ENCODE measurements at regions not wholly inside any gene's neighbourhood (a gene's known extent, or its start where the extent isn't known, plus 50 kb on each side); places are given as distances from the start of the nearest gene placed in this dataset.
"Not testable (repeated sequence)": the region's sequence is repeated elsewhere in the genome, so short reads cannot be mapped to it uniquely, and the experiment has no call there.

DNA sequence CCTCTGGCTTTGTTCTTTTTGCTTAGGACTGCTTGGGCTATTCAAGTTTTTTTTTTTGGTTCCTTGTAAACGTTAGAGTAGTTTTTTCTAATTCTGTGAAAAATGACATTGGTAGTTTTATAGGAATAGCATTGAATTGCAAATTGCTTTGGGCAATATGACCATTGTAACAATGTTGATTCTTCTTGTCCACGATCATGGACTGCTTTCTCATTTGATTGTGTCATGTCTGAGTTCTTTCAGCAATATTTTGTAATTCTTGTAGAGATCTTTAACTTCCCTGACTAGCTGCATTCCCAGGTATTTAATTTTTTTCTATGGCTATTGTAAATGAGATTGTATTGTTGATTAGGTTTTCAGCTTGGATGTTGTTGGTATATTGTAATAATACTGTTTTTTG, 286.2 kb upstream of the C1QTNF3 start:
- not testable (repeated sequence) for DNase-seq

DNA sequence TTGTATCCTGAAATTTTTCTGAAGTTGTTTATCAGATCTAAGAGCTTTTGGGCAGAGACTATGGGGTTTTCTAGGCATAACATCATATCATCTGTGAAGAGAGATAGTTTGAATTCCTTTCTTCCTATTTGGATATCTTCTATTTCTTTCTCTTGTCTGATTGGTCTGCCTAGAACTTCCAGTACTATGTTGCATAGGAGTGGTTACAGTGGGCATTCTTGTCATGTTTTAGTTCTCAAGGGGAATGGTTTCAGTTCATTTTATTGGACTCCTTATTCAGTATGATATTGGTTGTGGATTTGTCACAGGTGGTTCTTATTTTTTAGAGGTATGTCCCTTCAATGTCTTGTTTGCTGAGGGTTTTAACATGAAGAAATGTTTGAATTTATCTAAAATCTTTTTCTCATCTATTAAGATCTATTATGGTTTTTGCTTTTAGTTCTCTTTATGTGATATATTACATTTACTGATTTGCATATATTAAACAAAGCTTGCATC, 286.6 kb upstream of the C1QTNF3 start:
- DNase-seq = not testable (repeated sequence)

DNA sequence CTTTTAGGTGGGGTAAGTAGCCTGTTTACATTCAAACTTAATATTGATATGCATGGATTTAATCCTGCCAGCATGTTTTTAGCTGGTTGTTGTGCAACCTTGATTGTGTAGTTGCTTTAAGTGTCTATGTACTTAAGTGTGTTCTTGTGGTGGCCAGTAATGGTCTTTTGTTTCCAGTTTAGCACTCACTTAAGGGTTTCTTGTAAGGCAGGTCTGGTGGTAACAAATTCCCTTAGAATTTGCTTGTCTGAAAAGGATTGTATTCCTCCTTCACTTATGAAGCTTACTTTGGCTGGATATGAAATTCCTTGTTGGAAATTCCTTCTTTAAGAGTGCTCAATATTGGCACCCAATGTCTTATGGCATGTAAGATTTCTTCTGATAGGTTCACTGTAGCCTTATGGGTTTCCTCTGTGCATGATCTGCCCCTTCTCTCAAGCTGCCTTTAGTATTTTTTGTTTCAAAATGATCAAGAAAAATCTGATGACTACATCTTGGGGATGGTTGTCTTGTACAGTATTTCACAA, 289.0 kb upstream of the C1QTNF3 start:
- DNase-seq = not testable (repeated sequence)

DNA sequence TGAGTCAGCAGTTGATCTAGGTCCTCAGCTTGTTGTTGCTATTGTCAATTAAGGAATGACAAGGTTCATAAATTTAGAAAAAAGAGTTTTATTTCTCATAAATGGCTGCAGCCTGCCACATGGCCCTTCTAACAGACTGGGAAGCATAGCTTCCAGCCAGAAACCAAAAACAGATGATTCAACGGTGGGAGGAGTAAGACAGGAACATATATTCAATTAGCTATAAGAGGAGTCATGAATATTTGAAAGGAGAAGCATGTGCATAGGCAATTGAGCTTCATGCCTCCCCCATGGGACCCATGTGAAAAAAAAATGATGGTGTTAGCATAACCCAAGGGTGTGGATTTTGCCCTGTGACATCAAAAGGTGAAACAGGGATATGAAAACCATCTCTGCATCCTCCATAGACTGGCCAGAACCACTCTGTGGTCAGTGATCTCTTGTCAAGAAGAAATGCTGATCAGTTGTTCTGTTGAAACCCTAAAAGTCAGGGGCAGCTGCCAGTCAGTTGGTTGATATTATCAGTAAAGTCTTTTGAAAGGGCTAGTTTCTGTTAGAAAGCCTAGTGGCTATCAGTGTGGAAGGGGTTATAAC, 296.5 kb upstream of the C1QTNF3 start:
- not testable (repeated sequence) for DNase-seq

DNA sequence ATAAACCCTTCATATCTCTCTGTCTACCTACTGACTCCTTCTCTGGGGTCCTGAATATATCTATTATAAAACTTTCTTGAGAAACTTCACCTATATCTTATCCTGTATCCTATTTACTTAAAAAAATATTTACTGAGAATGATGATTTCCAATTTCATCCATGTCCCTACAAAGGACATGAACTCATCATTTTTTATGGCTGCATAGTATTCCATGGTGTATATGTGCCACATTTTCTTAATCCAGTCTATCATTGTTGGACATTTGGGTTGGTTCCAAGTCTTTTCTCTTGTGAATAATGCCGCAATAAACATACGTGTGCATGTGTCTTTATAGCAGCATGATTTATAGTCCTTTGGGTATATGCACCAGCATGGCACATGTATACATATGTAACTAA, 301.7 kb upstream of the RAI14 start:
- not testable (repeated sequence) for DNase-seq

DNA sequence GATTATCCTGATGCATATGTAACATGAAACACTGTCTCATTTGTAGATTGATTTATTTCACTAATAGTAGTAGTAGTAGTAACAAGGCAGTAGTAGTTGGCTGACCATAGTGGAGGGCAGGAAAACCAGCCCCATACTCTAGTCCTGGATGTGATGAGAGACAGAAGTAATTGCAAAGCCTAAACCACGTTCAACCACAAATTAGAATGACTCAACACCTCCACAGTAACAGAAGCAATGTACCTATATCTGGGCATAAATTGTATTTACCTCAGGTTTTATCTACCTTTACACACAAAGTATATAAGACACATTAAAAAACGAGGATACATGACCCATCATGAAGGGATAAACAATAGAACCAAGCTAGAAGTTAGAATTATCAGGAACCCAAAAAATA, 284.7 kb upstream of the RAI14 start:
- DNase-seq = not testable (repeated sequence)

DNA sequence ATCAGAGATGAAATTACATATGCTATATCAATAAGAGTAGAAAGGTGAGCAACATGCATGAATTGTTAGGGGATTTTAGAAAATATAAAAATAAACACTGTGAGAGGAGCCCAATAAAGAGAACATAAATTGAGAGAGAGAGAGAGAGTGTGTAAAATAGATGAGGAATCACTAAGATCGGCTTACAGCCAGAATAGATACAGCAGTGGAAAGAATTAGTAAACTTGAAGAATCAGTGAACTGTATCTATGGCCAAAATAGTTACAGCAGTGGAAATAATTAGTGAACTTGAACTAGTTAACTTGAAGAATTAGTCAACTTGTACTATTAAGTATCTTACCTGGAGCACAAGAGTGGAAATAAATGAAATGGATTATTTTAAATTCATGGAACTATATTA, 284.3 kb upstream of the RAI14 start:
- not testable (repeated sequence) for DNase-seq

DNA sequence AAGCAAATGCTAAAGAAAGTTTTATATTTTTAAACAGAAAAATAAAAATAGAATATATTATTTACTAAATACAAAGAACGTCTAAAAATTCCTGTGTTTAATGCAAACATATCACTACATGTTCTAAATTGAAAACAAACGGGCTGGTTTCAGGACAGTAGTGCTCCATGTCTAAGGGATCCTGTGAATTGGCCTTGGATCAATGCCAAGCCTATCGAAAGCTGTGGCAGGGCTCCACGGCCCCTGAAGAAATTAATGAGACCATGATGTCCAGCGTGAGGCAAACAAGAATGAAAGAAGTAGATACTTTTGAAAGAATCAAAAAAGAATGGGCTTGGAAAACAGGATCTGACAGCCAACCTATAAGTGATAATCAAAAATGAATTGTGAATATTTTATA, 283.4 kb upstream of the RAI14 start:
- not testable (repeated sequence) for DNase-seq

DNA sequence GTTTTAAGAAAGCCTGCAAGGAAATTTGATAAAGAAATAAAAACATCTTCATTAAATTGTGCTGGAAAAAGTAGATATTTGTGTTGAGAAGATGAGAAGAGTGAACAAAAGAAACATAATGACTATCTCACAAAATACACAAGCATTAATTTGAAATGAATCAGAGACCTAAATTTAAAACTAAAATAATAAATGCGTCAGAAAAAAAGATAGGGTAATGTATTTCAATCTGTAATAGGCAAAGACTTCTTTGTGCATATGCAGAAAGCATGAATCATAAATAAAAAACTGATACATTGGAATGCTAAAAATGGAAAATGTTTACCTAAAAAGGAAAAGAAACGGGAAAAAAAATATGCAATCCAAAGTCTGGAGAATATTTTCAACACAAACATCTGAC, 278.5 kb upstream of the RAI14 start:
- DNase-seq = not testable (repeated sequence)

DNA sequence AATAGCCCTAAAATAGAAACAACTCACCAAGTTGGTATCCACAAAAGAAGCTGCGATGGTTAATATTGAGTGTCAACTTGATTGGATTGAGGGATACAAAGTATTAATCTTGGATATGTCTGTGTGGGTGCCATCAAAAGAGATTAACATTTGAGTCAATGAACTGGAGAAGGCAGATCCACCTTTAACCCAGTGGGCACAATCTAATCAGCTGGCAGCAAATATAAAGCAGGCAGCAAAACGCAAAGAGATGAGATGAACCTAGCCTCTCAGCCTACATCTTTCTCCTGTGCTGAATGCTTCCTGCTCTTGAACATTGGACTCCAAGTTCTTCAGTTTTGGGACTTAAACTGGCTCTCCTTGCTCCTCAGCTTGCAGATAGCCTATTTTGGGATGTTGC, 277.6 kb upstream of the RAI14 start:
- not testable (repeated sequence) for DNase-seq

DNA sequence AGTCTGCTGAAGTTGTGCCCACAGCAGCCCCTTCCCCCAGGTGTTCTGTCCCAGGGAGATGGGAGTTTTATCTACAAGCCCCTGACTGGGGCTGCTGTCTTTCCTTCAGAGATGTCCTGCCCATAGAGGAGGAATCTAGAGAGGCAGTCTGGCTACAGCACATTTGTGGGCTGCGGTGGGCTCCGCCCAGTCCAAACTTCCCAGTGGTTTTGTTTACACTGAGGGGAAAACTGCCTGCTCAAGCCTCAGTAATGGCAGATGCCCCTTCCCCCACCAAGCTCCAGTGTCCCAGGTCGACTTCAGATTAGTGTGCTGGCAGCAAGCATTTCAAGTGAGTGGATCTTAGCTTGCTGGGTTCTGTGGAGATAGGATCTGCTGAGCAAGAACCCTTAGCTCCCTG, 267.4 kb upstream of the RAI14 start:
- not testable (repeated sequence) for DNase-seq

DNA sequence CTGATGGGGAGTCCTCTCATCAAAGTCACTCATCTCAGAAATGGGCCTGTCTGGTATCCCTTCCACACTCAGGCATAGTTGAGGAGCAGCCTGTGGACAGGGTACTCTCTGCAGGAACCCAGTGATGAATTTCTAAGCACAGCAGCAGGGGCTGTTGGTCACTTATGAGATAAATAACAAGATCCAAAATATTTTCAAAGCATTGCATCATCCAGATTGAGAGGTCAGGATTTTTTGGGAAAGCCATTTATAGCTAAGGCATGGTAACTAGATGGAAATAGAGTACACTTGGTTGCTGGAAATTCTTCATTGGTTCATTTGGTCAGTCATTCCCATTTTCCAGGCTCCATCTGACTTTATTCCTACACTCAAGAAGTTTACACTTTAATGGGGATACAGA, 246.8 kb upstream of the RAI14 start:
- no peak for DNase-seq

DNA sequence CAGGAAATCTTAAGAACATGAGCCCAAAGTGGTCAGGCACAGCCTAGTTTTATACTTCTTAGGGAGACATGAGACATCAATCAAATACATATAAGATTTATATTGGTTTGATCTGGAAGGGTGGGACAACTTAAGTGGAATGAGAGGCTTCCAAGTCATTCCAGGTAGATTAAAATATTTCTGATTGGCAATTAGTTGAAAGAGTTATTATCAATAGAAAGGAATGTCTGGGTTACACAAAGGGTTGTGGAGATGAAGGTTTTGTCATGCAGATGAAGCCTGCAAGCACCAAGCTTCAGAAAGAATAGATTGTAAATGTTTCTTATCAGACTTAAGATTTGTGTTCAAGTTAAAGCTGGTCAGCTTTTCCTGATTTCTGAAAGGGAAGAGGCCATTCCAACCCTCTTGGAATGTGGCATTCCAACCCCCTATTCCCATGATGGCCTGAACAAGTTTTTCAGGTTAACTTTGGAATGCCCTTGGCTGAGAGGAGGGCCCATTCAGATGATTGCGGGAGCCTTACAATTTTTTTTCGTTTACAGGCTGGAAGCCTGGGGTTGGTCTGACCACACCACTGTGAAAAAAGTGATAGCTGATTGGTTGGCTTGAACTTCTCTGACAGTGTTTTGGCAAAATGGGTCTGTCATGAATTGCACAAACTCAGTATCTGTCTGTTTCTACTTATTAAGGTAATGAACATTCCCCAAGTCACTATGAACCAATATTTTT, 245.6 kb upstream of the RAI14 start:
- no peak for DNase-seq

DNA sequence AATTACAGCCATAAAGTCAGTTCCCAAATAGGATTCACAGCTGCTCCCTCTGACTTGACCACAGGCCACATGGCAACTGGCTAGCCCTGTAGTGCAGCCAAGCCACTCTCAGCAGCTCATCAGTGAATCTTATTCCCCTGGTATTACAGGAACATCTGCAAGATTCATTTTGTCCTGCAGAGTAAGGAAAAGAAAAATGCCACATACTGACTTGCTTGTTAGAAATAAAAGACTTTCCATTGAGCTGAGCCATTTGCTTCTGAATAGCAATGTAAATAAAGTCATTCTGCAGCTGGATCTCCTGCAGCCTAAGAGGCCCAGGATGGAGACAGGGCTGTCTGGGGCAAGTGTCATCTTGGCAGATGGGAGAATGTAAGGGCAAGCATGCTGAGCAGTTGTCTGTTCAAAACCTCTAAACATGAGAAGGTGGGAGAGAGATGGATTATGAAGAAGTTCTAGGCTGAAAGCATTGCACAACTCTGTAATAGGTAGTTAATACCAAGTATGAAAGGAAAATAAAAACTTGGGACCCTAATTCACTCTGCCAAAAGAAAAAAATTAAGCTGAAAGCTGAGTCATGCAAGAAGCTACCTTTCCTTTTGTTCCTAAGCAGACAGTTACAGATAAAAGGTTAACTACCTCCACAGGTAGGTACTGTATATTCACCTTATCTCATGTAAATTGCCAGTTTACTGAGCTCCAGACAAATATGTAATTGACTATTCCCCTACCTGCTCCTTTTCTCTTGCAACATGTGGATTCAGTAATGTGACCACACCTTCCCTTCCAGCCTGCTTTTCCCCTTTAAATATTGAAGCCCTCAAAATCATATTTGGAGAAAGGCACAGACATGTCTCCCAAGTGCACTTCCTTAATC, 244.4 kb upstream of the RAI14 start:
- DNase-seq = peak; percentile 21

DNA sequence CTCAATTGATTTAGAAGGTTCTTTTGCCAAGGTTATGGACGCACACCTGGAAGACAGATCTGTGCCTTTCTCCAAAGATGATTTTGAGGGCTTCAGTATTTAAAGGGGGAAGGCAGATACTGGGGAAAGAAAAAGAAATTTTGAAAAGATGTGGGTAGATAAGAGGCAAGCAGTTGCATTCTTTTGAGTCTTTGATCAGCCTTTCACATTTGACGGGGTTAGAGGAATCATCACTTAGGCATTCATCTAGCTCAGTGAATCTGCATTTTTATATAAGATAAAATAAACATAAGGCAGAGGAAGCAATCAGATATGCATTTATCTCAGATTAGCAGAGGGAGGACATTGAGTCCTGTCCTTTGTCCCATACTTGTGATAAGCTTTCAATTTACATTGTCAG, 243.4 kb upstream of the RAI14 start:
- no peak for DNase-seq

DNA sequence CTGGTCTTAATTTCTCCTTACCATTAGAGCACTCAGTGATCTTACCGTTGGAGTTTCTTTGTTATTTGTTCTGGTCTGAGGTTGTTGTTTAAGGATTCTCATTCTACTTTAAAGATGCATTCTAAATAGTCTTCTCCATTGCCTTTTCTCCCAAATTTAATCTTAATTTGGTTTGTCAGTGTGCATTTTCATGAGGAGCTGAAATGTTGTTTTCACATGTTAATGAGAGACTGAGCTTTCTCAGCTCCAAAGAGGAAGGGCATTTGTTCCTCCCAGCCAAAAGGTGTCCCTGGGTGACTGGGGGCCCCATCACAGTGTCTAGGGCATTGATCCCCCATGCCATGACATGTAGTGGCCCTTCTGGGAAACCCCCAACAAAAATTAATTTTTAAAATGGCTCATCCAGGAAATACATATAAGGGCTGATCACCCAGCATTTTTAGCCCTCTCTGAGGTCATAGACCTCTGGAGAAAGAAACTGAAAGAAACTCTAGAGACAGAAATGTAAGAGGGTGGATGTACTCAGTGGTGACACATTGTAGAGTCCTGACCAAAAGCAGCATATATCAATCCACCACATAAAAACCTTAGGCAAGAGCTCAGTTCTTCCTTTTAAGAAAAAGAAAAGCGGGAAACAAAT, 240.4 kb upstream of the RAI14 start:
- no peak for DNase-seq

DNA sequence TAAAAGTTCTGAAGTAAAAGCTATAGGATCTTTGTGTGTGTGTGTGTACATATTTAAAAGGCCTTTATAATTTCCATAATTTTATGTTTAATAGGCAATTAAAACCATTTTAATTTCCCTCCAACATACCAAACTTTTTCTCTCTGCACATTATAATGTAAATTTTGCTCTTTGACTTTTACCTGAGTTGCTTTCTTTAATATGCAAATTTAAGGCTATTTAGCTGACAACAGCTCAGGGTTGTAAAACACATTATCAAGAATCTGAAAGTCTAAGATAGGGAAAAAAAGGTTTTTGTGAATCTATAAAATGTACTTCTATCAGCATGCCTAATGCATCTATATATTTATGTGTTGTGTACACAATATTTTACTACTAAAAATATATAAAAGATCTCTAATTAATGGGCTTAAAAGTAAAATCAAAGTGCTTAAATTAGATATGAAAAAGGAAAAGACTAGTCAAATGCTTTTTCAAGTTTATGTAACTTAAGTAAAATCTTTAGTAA, 239.6 kb upstream of the RAI14 start:
- no peak for DNase-seq

DNA sequence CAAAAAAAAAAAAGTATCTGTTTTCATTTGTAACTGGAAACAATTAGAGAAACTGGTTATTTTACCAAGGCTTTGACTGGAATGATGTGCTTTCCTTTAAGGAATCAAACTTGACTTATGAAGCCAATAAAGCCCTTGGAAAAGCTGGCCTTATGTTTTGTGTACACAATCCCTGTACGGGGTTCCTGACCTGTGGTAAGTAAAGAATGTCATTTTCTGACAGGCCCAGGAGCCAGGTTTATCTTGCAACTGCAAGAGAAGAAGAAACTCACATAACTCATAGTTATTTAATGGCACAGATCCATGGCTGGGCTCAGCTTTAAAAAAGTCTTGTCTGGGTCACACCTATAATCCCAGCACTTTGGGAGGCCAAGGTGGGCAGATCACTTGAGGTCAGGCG, 235.9 kb upstream of the RAI14 start:
- DNase-seq = not testable (repeated sequence)

DNA sequence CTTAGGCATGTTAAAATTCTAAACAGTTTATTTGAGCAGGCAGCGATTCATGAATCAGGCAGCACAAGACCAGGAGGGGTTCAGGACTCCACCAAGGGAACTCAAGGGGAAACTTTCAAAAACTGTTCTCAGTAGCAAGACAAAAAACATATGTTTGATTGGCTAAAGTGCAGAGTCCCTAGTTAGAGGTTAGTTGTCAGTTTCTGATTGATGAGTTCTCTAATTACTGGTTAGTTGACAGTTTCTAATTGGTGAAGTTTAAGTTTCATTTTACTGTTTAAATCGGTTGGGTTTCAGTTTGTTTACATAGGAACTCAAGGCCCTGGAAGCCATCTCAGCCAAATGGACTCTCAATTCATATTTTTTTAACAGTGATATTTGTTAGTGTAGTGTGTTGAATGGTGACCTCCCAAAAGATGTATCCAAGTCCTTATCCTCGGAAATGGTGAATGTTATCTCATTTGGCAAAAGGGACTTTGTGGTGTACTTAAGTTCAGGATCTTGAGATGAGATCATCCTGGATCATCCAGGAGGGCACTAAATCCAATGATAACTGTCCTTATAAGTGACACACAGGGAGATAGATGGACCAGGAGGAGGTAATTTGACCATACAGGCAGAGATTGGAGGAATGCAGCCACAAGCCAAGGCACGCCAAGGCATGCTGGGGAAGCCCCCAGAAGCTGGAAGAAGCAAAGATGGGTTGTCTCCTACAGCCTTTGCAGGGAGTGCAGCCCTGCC, 219.2 kb upstream of the RAI14 start:
- no peak for DNase-seq

DNA sequence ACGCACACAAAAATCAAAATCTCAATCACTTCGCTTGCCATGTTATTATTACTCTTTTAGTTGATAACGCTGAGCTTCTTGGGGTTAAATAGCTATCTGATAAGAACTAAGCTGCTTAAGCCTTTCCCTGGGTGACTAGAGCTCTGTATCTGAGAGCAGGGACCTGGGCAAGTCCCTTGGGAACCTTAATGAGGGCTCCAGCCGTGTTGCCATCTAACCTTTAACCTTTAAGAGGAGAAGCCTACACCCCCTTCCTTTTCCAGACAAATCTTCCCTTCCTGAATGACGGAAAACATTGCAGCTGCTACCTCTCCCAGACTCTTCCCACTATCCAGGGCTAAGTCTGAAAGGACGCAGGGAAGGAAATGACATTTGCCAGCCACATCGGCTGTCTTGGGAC, 216.5 kb upstream of the RAI14 start:
- DNase-seq = no peak

DNA sequence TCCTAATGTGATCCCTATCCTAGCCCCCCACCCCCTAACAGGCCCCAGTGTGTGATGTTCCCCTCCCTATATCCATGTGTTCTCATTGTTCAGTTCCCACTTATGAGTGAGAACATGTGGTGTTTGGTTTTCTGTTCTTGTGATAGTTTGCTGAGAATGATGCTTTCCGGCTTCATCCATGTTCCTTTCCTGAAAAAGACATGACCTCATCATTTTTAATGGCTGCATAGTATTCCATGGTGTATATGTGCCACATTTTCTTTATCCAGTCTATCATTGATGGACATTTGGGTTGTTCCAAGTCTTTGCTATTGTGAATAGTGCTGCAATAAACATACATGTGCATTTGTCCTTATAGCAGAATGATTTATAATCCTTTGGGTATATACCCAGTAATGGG, 214.4 kb upstream of the RAI14 start:
- DNase-seq = not testable (repeated sequence)

Measured in tongue (tissue), 1 donor.